Occipital lobe (tissue), 1 donor: ENCODE measurements at regions not wholly inside any gene's neighbourhood (a gene's known extent, or its start where the extent isn't known, plus 50 kb on each side); places are given as distances from the start of the nearest gene placed in this dataset.

Experiments
- DNase-seq: peaks from one replicate; lab custom pipeline; 2025; lab: John Stamatoyannopoulos, UW

DNA sequence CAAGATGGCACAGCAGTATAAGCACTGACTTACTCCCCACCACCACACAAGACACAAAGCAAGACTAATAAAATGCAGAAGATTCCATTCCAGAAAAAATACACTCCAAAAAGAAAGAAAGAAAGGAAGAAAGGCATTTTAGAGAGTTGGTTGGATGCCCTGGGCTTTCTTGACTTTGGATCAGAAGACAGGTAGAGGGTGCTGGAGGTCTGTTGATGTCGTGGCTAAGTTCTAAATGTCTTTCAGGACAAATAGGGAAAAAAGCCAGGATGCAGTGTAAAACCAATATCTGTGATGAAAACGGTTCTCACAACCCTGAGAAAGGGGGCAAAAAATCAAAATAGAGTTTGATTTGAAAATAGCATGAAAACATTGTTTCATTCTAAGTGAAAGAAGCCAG is 555.2 kb upstream of the PRKX start:
- DNase-seq: no peak

DNA sequence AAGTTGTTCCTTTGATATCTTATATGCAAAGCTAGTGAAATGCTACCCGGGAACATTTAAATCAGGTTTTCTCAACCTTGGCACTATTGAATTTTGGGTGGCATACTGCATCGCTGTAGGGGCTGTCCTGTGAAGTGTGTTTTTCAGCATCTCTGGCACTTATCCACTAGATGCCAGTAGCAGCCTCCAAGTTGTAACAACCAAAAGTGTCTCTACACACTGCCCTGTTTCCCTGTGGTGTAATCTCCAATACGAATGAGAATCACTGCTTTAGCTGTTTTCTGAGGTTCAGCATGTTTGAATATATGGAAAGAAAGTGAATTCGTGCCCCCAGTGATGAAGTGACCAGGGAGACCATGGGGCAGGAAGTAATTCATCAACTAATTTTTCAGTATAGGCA is 551.6 kb upstream of the PRKX start:
- DNase-seq: no peak

DNA sequence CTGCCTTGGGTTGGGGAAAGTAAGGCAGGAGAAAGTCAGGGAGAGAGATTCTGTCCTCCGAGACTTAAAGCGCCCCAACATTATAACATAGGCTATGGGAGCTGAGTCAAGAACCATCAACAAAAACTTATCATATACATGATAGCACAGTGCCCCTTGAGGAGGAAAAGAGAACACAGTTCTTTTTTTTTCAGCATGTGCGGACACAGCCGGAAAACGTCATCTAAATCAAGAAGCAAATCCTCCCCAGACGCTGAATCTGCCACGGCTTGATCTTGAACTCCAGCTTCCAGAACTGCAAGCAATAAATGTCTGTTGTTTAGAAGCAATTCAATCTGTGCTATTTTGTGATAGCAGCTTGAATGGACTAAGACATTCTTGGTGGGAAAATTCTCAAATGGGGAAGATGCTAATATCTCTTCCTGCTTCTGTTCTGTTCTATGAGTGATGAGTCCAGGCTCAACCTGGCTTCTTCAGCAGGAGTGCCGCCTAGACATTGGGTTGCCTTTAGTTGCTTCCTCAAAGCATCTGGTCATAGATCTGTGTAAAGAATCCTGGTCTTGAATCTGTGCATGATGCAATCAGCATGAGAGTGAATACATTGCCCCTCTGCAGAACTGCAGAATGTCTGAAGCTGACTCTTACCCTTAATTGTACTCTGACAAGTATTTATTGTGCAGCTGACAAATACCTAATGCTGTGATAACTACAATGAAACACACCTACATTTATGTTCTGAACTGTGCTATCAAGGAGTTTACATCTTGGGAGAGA is 549.8 kb upstream of the PRKX start:
- no peak for DNase-seq

DNA sequence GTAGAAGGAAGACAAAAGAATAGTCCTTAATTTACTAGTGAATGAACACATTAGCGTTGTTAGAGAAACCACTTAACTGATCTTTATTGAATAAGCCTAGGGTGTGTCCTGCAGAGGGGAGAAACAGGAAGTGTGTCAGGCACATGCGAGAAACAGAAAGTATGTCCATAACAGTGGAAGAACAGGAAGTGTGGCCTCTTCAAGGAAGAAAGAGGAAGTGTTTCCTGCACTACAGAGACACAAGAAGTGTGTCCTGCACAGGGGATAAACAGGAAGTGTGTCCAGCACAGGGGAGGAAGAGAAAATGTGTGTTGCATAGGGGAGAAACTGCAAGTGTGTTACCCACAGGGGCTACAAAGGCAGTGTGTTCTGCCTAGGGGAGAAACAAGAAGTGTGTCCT is 539.6 kb upstream of the PRKX start:
- no peak for DNase-seq

DNA sequence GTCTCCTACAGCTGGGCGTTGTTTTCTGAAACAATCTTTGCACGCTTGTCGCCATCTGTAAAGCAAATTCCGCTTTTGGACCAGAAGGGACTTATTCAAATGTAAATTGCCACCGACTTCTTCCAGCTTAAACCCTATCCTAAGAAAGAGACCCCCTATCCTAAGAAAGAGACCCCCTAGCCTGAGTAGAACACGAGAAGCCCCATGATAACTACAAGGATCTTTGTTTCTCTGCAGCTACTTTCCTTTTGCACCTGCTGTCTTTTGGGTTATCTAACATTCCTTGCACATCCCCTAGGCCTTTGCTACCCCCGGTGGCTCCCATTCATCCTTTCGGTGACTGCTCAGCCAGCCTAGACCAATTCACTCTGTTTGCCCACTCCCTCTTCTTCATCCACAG is 536.0 kb upstream of the PRKX start:
- DNase-seq: no peak

DNA sequence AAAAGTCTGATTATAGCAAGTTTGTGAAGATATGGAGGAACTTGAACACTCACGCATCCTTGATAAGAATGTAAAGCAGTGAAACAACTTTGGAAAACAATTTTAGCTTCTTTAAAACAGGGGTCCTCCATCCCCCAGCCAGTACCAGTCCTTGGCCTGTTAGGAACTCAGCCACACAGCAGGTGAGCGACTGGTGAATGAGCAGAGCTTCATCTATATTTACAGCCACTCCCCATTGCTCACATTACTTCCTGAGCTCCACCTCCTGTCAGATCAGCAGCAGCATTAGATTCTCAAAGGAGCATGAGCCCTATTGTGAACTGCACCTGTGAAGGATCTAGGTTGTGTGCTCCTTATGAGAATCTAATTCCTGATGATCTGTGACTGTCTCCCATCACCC is 530.3 kb upstream of the PRKX start:
- DNase-seq: no peak

DNA sequence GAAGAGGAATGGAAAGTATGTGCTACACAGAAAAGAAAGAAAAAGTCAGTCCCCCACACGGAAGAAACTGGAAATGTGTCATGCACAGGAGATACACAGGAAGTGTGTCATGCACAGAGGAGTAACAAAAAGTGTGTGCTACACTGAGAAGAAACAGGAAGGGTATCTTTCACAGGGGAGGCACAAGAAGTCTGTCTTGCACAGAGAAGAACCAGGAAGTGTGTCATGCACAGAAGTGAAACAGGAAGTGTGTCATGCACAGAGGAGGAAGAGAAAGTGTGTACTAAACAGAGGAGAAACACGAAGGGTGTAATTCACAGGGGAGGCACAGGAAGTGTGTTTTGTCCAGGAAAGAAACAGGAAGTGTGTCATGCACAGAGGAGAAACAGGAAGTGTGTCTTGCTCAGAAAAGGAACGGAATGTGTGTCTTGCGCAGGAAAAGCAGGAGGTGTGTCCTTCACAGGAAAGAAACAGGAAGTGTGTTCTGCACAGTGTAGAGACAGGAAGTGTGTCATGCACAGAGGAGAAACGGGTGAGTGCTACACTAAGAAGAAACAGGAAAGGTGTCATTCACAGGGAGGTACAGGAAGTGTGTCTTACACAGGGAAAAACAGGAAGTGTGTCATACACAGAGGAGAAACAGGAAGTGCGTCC is 527.2 kb upstream of the PRKX start:
- DNase-seq: no peak

DNA sequence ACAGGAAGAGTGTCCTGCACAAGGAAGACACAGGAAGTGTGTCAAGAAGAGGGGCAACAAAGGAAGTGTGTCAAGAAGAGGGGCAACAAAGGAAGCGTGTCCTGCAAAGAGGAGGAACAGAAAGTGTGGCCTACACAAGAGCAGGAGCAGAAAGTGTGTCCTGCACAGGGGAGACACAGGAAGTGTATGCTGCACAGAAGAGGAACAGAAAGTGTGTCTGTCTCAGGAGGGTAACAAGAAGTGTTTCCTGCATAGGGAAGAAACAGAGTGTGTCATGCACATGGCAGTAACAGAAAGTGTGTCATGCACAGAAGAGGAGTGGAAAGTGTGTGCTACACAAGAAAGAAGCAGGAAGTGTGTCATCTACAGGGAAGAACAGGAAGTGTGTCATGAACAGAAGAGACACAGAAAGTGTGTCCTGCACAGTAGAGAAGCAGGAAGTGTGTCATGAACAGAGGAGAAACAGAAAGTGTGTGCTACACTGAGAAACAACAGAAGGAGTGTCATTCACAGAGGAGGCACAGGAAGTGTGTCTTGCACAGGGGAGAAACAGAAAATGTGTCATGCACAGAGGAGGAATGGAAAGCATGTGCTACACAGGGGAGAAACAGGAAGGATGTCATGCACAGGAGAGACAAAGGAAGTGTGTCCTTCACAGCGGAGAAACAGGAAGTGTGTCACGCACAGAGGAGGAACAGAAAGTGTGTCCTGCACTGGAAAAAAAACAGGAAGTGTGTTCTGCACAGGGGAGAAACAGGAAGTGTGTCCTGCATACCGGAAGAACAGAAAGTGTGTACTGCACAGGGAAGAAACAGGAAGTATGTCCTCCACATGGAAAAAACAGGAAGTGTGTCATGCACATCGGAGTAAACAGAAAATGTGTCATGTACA is 526.4 kb upstream of the PRKX start:
- no peak for DNase-seq

DNA sequence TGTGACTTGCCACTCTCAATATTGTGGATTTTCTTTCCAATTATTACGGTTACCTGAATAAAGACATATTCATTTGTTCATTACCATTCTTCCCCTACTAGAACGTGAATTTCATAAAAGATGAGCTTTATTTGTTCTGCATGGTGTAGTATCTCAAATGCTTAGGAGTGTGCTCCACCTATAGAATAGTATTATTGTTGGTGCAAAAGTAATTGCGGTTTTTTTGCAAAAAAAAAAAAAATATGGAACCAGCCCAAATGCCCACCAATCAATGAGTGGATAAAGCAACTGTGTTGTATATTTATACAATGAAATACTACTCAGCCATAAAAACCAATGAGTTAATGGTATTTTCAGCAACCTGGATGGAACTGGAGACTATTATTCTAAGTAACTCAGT is 525.5 kb upstream of the PRKX start:
- DNase-seq: no peak

DNA sequence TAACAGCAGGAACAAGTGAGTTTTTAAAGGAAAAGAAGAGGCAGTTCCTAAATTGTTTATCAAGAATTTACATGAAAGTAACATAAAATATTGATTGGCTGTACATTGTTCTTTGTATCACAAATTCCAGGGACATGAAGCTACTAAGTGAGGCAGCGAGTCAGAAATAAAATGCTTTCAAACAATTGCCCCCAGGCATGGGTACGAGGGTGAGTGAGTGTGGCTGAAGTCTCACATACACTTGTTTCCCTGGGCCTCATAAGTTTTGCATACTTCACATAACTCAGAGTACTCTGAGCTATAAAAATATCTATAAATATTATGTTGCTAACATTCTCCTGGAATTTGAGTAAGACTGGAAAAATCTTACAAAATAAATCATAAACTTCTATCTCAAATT is 511.6 kb upstream of the PRKX start:
- no peak for DNase-seq

DNA sequence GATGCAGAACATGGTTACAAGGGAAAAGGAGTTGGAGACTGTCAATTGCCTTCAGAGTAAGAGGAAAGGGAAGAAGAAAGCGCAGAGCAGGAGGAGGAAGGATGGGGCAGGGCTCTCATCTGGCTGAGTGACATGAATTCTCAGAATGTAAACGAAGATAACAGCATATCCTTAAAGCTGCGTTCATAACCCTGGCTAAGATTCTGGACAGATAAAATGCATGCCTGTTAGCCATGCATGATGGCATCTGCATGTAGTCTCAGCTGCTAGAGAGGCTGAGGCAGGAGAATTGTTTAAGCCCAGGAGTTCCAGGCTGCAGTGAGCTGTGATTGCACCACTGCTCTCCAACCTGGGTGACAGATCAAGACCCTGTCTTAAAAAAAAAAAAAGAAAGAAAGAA is 493.5 kb upstream of the PRKX start:
- no peak for DNase-seq

DNA sequence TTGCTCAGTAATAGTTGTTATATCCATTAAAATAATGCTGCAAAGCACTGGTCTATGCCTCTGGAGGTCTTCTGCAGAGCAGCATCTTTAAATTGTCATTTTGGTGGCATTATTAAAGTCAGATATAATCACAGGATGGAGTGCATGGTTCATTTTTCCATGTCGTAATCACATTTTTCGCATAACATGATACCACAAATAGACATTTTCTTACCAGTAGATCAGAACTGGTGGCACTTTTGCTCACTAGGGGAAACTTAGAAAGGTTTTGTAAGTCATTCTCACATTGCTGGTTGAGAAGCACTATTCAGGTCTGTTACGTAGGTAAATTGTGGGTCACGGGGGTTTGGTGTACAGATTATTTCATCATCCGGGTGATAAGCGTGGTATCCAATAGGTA is 484.5 kb upstream of the PRKX start:
- DNase-seq: no peak

DNA sequence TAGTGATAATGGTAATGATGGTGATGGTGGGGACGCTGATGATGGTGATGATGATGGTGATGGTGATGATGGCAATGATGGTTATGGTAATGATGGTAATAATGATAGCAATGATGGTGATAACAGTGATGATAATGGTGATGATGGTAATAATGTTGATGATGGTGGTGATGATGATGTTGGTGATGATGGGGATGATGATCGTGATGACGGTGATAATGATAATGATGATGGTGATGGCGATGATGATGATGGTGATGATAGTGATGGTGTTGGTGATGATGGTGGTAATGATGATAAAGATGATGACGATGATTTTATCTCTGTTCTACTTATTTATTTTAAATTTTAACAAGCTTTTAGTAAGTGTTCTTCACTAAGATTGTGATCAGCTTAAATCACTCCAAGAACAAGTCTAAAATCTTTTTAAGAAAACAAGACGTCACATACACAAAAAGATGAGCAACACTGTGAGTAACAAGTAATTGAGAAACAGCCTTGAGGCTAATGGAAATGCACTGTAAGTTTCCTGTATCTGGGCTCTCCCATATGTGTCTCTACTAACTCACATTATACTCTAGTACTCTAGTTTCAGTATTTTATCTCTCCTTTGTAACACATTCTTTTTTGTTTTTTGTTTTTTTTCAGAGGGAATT is 480.2 kb upstream of the PRKX start:
- no peak for DNase-seq

DNA sequence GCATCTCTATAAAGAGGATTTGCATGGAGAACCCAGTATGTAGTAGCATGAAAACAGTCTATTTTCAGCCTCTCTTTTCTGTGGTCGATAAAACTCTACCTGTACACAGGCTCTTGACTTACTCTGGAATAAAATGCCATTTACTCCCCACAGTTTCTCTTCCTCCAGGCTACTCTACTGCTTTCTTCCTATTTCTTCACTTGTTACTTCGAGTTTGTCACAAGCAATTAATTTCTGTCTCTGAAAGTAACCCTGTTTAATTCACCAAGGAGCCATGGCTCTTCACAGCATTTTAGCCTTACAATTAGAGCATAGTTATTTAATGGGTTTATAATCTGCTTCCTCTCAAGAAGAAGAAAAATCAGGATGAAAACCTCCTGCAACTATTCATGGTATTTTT is 472.9 kb upstream of the PRKX start:
- no peak for DNase-seq

DNA sequence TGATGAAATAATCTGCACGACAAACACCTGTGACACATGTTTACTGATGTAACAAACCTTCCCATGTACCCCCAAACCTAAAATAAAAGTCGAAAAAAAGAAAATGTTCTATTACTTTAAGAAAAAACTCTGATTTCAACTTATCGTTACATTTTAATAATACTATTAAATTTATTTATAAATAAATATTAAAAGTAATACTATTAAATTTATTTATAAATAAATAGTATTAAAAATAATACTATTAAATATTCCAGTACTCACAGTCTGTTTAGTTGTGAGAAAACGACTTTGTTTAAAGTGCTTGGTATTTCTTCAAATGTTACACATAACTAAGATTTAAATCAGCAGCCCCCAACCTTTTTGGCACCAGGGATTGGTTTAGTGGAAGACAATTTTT is 471.6 kb upstream of the PRKX start:
- DNase-seq: no peak

DNA sequence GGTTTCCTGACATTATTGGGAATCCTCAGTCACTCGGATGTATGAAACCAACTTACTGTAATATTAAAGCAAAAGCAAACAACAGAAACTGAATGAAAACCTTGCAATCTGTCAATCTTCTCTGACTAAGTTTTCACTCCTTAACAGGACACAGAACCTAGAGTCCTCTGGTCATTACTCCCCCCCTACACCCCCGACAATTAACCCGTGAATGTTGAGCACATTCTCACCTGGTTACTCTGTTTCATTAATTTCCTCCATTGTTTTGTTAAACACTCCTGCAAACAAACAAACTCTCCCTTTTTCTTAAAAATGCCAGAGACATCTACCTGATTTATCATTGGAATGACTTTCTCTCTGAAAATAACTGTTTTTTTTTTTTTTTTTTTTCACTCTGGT is 469.0 kb upstream of the PRKX start:
- no peak for DNase-seq

DNA sequence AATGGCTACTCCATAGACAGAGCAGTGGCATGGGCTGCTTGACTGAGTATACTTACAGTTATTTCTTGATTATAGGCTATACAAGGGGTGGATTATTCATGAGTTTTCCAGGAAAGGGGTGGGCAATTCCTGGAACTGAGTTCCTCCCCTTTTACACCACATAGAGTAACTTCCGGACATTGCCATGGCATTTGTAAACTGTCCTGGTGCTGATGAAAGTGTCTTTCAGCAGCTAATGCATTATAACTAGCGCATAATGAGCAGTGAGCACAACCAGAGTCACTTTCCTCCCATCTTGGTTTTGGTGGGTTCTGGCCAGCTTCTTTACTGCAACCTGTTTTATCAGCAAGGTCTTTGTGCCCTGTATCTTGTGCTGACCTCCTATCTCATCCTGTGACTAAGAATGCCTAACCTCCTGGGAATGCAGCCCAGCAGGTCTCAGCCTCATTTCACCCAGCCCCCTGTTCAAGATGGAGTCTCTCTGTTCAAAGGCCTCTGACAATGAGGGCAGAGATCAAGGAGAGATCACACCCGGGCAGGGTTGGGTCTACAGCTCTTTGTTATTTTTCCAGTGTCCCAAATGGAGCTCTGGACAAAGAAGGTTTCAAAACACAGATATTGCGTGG is 468.4 kb upstream of the PRKX start:
- DNase-seq: no peak

DNA sequence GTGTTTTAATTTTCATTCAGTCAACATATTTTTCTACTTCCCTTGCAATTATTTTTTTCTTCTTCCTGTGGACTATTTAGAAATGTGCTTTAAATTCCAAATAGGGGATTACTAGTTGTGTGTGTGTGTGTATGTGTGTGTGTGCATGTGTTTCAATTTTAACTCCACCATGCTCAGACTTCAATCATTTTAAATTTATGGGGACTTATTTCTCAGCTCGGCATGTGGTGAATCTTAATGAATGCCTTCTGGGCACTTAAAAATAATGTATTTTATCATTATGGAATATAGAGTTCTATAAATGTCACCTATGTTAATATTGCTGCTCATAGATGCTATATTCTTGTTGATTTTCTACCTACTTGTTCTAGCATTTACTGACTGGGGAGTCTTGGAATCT is 465.6 kb upstream of the PRKX start:
- no peak for DNase-seq

DNA sequence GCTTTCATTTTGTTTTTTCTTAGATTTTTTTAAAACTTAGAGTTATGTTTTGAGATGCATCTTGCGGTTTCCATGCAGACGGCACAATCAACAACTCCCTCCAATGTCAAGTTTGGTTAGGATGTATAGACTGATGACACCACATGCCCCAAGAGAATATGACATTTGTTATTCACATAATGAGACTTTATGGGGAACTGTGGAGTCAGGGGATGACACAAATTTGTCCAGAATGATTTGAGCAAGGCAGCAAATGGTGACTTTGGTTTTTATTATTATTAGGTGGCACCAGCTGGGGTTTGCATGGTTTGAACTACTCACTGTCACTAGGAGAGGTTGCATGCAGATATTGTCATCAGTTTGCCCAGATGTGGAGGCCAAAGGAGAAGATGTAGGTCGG is 461.8 kb upstream of the PRKX start:
- DNase-seq: no peak

DNA sequence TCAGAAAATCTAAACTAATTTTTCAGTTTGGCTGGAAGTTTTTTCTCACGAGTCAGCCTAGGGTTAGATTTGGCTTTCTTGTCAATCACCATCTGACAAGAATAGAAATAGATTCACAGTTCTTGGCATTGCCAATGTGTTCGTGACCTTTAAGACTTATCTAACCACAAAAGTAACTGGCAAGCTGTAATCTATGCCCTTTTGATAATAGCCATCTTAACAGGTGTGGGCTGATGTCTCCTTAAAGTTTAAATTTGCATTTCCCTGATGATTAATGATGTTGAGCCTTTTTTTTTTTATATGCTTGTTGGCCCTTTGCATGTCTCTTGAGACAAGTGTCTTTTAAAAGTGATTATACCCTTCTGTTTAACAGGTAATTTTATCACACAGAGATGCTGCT is 460.3 kb upstream of the PRKX start:
- DNase-seq: no peak

DNA sequence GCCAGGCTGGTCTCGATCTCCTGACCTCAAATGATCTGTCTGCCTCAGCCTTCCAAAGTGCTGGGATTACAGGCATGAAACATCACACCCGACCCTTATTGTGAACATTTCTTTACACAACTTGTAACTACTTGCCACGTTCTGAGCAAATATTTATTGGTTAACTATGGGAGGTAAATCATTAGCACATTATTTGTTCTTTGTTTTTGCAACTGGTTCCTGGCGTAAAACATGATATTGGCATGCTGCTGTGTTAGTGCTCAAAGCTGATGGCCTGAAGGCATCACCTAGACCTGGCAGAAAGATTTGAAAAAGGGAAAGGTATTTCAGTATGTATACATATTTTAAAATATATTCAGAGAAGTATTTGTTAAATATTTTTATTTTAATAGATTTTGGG is 438.3 kb upstream of the PRKX start:
- DNase-seq: no peak

DNA sequence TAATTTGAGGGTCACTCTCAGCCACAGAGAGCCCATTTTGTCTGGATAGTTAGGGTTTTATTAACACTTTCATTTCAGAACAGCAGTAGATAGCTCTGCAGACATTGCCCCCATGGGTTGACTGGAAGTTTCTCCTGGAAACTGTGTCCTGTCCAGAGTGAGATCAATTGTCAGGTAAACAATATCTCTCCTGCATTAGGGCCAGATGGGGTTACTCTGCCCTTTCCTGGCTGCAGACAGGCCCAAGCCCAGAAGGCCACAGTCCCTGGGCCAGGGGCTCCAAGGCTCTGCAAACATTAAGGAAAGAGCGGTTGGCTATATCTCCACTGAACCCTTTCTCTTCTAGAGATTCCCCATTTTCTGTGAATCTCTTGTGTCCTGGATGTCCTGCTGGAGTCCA is 436.8 kb upstream of the PRKX start:
- no peak for DNase-seq
